IPS-18c (cell line): ENCODE measurements at regions not wholly inside any gene's neighbourhood (a gene's known extent, or its start where the extent isn't known, plus 50 kb on each side); places are given as distances from the start of the nearest gene placed in this dataset.

Experiments
- H3K4me3 ChIP-seq: 2 replicates; pipeline ENCODE4 v1.7.0; 2013; ENCODE audit warnings: low read depth, mild to moderate bottlenecking, low read length, moderate library complexity; ENCODE audit not compliant: insufficient read depth
- H3K9me3 ChIP-seq: one replicate; pipeline ENCODE4 v1.6.1; 2013; ENCODE audit warnings: mild to moderate bottlenecking, low read length, moderate library complexity; ENCODE audit not compliant: control insufficient read depth, insufficient read depth

GRCh38 chr1:56286506-56286905 lies 292.9 kb downstream of the PLPP3 start:
- H3K4me3 ChIP-seq = no peak overlapping the region
- H3K9me3 ChIP-seq = no peaks in the 10 kb centered on the region

GRCh38 chr1:56285554-56286402 lies 293.6 kb downstream of the PLPP3 start:
- no peaks in the 10 kb centered on the region for H3K9me3 ChIP-seq

GRCh38 chr1:56284928-56285327 lies 294.4 kb downstream of the PLPP3 start:
- Histone ChIP-seq H3K9me3 (no peaks in the 10 kb centered on the region), H3K4me3 (no peak overlapping the region)

More at GRCh38 chr1:56285554-56286402, 293.6 kb downstream of the PLPP3 start:
- no peak overlapping the region for H3K4me3 ChIP-seq

- Histone ChIP-seq H3K9me3 (no peaks in the 10 kb centered on the region), H3K4me3 (no peak overlapping the region)
These were observed 301.3 kb downstream of the PLPP3 start for GRCh38 chr1:56278061-56278460.

GRCh38 chr1:56268519-56269140 lies 310.7 kb downstream of the PLPP3 start:
- Histone ChIP-seq H3K9me3 (peaks cover 2% of the 10 kb centered on the region), H3K4me3 (no peak overlapping the region)

- H3K9me3 ChIP-seq = peaks cover 2% of the 10 kb centered on the region
- no peak overlapping the region for H3K4me3 ChIP-seq
These were observed 311.8 kb downstream of the PLPP3 start for GRCh38 chr1:56267611-56268010.

GRCh38 chr1:56266359-56266758 lies 313.0 kb downstream of the PLPP3 start:
- H3K9me3 ChIP-seq = peaks cover 2% of the 10 kb centered on the region

GRCh38 chr1:56265216-56265615 lies 314.1 kb downstream of the PLPP3 start:
- peaks cover 2% of the 10 kb centered on the region for H3K9me3 ChIP-seq
- no peak overlapping the region for H3K4me3 ChIP-seq

More at GRCh38 chr1:56266359-56266758, 313.0 kb downstream of the PLPP3 start:
- no peak overlapping the region for H3K4me3 ChIP-seq

GRCh38 chr1:56263908-56264307 lies 315.5 kb downstream of the PLPP3 start:
- peaks cover 2% of the 10 kb centered on the region for H3K9me3 ChIP-seq
- no peak overlapping the region for H3K4me3 ChIP-seq

GRCh38 chr1:56258371-56258770 lies 321.0 kb downstream of the PLPP3 start:
- no peak overlapping the region for H3K4me3 ChIP-seq
- no peaks in the 10 kb centered on the region for H3K9me3 ChIP-seq

GRCh38 chr1:56257726-56258125 lies 321.6 kb downstream of the PLPP3 start:
- Histone ChIP-seq H3K9me3 (no peaks in the 10 kb centered on the region), H3K4me3 (no peak overlapping the region)

GRCh38 chr1:56256153-56257000 lies 323.0 kb downstream of the PLPP3 start:
- Histone ChIP-seq H3K4me3 (no peak overlapping the region), H3K9me3 (no peaks in the 10 kb centered on the region)

- H3K4me3 ChIP-seq = no peak overlapping the region
These were observed 323.7 kb downstream of the PLPP3 start for GRCh38 chr1:56255516-56256152.

GRCh38 chr1:56254130-56254529 lies 325.2 kb downstream of the PLPP3 start:
- H3K9me3 ChIP-seq = no peaks in the 10 kb centered on the region
- H3K4me3 ChIP-seq = no peak overlapping the region

More at GRCh38 chr1:56255516-56256152, 323.7 kb downstream of the PLPP3 start:
- no peaks in the 10 kb centered on the region for H3K9me3 ChIP-seq

GRCh38 chr1:56250809-56251208 lies 328.6 kb downstream of the PLPP3 start:
- Histone ChIP-seq H3K4me3 (no peak overlapping the region), H3K9me3 (no peaks in the 10 kb centered on the region)

GRCh38 chr1:56249234-56249633 lies 330.1 kb downstream of the PLPP3 start:
- Histone ChIP-seq H3K4me3 (no peak overlapping the region), H3K9me3 (no peaks in the 10 kb centered on the region)

GRCh38 chr1:56248138-56248537 lies 331.2 kb downstream of the PLPP3 start:
- H3K9me3 ChIP-seq = no peaks in the 10 kb centered on the region

More at GRCh38 chr1:56248138-56248537, 331.2 kb downstream of the PLPP3 start:
- no peak overlapping the region for H3K4me3 ChIP-seq
